GM12801 (cell line): ENCODE measurements at regions not wholly inside any gene's neighbourhood (a gene's known extent, or its start where the extent isn't known, plus 50 kb on each side); places are given as distances from the start of the nearest gene placed in this dataset.

Experiments
- CTCF ChIP-seq: IDR thresholded peaks from one replicate; pipeline ENCODE4 v1.5.1; 2011; ENCODE audit warnings: control low read depth; ENCODE audit not compliant: insufficient read length; ENCODE audit errors: extremely low read depth

- TF ChIP-seq CTCF: no peak
Observed at GRCh38 chr5:41995193-41995592, 70.1 kb downstream of the FBXO4 start.

- TF ChIP-seq CTCF: no peak
Observed at GRCh38 chr5:42001673-42002072, 76.6 kb downstream of the FBXO4 start.

DNA sequence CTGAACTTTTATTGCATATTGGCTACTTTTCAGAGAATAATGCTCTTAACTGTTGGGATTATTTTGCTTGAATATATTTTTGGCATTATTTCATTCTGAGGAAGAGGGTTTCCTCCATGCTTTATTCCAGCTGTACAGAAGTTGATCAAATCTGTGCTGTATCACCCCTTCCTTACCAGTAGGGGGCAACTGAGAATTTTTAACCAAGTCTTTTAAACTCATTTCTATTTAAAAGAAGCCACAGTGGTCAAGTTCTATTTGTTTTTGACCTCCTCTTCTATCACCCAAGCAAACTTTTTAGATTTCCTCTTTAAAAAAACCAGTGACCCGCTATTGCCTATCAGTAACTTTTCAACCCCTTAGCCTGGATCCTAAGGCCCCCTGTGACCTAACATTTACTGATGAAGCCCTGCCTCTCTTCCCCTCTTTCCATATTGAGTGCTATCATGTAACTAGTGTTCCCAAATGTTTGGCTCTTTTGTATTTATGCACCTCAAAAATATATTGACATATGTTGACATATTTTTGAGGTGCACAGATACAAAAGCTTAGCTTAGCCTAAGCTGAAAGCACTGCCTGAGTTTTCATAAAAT lies 80.6 kb downstream of the FBXO4 start:
- TF ChIP-seq CTCF: no peak

DNA sequence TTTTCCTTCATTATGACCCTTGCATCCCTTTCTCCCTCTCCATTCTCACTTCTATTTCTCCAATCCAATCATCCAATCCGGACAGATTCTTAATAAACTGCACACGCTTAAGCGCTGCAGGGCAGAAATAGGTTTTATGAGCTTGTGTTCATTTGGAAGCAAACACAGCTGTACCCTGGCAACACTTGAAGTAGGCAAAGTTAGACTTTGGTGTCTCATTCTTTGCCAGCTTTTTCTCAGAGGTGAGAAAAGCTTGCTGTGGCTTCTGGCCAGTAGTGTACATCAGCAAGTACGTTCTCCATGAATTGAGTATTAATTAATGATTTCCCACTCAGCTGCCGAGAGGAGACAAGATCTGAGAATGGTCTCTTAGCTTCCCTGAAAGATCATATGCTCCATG lies 88.5 kb downstream of the FBXO4 start:
- no peak for TF ChIP-seq CTCF

DNA sequence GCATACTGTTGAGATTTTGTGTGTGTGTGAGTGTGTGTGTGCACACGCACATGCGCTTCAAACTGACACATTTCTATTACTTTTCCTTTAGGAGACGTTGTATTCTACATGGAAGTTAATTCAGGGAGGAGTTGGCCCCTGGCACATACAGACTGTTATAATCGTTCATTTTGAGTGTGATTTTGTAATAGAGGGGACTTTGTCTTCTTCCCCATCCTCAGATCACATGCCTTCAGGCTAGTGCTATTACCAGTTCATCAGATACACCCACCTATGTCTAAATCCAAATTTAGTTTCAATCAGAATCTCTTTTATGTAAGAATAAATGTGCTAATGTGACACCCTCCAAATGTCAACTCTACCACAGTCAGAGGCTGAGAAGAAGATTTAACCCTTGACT lies 90.2 kb downstream of the FBXO4 start:
- no peak for TF ChIP-seq CTCF

DNA sequence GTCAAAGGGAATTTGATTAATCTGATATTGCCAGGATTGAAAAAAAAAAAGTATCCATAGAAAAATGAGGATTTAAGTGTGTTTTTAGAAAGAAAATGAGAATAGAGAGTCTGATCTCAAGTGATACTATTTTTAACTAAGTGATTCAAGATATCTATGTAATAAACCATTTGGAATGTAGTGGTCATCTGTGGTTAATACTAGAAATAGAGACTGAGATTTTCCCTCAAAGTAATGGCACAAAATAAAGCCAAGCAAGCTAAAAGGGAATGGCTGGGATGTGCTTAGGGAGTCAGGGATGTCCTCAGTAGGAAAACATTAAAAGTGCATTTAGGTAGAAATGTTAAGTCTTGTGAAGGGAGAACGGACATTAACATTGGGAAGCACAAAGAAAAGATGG lies 90.6 kb downstream of the FBXO4 start:
- no peak for TF ChIP-seq CTCF

GRCh38 chr5:42020788-42021530 lies 95.9 kb downstream of the FBXO4 start:
- TF ChIP-seq CTCF: no peak
